Daoy (cell line): ENCODE measurements at regions not wholly inside any gene's neighbourhood (a gene's known extent, or its start where the extent isn't known, plus 50 kb on each side); places are given as distances from the start of the nearest gene placed in this dataset.

Experiments used
- DNase-seq: peaks from one replicate; pipeline ENCODE4 v3.0.0-alpha.2; 2015; ENCODE audit warnings: low read depth

DNA sequence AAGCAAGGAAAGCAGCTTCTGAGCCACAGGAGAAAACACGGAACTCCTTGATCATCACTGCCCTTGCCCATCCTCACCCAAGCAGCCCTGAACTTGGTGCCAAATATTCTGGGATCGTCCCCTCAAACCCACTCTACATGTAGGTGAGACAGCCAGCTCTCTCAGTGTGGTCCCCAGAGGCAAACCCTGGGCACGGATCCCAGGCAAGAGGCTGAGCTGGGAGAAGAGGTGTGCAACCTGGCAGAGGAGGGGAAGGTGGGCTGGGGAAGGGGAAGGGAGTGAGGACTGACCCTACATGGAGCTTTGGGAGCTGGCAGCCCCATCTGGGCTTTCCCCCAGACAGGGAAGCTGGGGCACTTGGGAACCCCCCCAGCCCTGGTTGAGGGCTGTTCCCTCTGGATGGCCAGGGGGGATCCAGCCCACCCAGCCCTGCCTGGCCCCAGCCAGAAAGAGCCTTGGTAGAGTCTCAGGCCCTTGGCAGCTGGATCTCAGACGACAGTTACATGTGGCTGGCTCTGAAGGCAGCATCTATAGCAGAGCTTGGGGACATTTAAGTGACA lies 186.2 kb upstream of the CST7 start:
- no peak for DNase-seq

DNA sequence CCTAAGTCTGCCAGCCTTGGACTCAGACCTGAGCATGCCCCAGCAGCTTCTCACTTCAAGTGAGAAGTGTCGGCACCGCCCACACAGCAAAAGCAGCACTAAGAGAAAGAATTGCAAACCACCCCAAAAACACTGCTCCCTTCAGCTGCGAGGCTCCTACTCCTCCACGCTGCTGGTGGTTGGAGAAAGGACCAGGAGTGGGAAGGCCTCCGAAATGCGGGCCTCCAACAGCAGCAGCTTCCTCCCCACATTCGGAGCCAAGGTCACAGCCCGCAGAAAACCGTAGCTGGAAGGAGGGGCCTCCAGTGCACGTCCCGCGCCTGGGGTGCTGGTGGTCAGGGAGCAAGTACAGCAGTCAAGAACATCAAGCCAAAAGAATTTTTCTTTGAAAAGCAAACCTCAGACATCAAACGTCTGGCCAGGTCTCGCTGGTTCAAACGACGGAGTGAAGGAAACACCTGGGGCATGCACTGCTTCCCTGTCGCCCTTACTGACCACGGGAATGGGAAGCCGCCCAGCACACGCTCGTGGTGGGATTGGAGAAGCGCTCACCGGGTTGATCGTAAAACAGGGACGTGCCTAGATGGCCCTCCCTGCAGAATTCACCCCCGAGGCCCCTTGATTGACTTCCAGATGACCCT lies 185.6 kb upstream of the CST7 start:
- DNase-seq: no peak

DNA sequence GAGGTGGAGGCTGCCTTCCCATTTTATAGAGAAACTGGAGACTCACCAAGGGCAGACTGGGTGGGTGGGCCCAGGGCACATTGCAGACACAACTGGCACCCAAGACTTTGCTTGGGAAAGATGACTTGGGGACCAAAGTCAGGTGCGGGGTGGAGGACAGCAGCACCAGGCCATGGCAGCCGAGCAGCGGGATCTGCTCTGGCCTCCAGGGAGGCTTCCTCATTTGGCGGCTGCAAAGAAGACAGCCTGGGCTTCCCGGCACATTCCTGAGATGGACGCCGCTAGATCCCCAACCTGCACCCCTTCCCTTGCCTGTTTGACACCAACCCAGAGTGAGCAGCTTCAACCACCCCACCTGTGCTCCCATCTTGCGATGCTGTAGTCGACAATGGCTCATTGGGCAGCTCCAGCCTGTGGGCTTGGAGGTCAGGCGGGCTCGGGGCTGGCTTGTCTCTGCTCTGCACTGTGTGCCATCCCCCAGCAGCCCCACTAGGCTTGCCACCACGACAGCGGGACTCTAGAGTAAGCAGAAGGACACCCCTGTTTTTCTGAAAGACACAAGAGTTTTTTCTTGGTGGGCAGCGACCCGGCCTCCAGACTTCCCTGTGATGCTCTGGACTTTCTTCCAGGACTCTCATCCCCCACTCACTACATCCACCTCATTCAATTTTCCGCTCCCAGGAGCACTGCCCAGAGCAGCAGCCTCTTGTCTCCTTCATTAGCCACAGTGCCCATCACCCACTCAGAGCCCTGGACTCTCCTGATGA lies 184.9 kb upstream of the CST7 start:
- no peak for DNase-seq

DNA sequence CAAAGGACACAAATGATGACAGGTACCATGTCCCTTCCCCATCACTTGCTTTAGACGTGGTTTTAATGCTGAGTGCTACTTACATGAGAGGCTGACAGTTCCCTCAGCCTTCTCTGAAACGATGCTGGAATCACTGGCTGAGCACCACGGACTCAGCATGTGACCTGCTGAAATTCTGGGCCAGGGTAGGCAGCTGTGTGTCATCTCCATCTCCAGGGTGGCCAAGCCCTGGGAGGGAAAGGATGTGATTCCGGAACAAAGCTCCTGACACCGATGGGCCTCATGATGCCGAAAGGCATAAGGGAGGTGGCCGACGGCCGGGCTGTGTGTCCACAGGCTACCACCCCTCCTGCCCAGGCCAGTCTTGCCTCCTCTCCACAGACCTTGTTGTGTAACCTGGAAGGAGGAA lies 184.3 kb upstream of the CST7 start:
- DNase-seq: no peak

DNA sequence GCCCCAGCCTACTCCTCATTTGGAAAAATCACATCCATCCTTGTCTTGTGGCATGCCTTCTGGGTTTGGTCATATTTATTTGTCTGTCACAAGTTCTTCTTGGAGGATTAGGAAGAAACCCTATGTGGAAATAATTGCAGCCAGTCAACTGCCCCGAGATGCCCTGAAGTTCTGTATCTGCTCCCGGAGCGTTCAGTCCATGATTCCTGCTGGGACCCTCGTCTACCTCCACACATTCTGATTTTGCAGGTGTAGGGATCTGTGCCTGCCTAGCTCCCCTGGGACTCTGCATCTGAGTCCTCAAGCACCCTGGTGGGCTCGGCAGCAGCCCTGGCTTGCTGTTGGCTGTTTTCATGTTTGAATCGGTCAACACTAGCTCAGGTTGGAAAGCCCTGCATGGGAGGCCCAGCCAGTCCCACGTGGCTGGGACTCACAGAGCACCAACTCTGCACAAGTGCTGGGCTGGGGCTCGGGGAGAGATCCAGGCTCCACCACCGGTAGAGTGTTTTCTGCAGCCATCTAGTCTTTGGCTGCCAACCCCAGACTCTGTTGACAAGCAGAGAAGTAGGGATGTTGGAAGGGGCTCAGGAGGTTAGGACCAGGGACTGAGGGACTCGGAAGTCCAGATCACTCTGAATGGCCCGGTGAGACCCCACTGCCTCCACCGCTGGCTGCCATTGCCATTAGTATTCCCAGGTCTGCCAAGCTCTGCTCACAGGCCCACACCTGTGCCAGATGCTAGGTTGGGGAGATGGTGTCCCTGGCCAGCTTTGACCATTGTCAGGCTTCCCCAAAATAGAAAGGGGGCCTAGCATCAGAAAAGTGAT lies 183.5 kb upstream of the CST7 start:
- no peak for DNase-seq

DNA sequence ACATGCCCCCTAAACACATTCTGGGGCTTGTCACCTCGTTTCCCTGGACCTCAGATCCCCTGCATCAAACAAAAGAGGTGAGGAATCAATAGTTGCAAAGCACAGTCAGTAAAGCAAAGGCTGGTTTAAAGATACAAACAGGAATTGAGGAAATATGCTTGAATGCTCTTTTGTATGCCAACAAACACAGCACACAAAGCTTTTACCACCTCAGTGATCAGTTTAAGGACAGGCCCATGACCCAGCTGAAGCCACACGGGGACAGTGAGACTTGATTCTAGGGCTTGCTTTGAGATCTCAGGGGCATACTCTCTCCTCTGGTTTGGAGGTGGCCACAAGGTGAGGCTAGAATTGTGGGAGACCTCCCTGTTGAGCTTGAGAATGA lies 182.9 kb upstream of the CST7 start:
- no peak for DNase-seq

DNA sequence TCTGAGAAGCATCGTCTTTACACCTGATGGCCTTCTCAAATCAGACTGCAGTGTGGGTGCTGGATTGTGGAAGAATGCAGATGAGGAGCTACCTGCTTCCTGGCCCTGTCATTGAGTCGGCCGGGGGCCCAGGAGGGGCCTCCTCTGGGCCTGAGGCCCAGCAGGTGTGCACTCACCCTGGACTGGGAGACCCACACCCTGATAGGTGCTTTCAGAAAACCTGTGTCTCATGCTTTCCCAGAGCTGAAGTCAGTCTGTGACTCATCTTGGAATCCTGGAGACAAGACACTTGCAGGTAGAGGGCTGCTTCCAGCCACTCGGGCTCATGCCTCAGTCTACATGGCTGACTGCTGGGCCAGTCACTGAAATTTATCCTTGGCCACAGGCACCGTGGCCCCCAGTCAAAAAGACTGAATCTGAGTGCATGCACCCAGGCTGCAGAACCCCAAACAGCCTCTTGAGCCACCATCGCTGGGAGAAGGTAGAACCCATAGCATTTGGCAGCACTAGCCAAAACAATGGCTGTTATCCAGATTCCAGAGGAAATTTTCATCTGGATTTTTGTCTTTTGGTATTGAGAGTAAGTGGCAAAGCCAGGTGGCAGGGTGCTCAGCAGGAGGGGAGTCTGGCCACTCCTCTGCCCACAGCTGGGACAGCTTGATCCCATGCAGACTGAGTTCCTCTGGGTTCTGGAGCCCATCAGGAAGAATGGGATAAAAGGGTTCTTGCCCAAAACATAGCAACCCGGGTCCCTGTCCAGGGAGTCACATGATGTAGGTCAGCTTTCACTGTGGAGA lies 182.0 kb upstream of the CST7 start:
- DNase-seq: no peak

DNA sequence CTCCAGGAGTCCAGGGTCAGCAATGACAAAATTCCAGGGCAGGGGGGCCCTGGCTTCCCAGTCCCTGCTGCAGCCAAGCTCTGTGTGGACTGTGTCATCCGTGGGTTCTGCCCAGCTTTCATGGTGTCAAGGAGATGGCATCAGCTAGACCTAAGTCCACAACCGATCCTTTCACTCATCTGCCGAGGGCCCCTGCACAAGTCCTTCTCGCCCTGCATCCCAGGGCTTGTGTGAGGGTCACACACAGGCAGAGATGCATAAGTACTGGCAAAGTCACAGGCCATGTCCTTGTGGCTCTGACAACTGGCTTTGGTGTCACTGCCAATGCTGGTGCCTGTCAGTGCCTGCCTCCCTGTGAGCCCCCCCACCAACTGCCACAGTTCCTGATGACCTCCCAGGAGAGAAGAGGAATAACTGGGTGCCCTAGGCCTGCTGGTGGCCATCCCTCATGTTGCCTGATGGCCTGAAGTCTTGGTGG lies 181.4 kb upstream of the CST7 start:
- DNase-seq: no peak

DNA sequence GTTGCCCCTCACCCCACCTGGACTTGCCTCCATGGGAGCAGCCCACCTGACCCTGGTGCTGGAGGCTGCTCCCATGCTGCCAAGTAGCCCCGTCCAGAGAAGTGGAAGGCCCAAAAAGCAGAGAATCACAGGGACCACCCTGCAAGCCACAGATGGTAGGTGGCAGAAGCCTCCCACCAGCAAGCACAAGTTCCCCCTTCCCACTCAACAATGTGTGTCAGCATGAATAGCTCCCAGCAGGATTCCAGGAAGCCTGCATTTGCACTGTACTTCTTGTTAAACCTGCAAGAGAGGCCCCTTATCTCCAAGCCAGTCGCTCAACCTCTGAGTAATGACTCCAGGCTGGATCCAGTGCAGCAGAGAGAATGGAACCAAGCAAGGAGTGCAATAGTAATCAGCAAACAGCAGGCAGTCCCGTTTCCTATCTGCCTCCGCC lies 180.8 kb upstream of the CST7 start:
- DNase-seq: no peak

DNA sequence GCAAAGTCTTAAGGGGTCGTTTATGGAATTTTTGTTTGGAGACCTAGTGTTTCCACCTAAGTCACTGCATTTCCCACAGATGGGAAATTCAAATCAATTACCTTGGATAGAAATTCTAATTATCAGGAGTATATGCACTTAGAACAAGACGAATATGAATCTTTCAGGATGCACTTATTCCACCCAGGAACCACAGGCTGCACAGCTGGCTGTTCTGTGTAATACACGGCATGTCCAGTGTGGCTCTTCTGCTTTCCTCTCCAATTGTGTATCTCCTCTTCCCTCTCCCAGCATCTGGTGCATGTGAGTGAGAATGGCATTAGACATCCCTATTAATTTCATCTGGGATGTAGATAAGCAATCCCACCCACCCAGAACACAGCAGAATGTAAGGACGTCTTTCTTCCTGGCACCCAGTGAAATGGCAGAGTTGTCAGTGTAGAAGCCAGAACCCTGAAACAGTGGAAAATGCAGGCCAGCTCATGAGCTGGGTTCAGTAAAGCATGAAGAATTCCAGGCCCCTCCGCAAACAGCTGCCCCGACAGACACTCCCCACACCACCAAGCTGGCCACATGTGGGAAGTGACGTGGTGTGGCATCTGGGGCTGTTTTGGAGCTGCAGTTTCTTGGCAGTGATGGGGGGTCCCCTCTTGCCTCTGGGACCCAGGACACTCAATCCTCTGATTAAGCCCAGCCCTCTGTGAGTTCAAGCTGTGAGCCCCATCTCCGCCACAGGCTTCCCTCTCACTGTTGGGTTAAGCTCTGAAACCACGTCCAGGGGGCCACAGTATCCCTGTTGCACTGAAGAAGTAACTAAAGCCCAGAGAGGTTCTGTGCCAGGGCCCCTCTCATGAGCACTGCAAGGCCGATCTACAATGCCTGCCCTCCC lies 180.1 kb upstream of the CST7 start:
- DNase-seq: no peak

DNA sequence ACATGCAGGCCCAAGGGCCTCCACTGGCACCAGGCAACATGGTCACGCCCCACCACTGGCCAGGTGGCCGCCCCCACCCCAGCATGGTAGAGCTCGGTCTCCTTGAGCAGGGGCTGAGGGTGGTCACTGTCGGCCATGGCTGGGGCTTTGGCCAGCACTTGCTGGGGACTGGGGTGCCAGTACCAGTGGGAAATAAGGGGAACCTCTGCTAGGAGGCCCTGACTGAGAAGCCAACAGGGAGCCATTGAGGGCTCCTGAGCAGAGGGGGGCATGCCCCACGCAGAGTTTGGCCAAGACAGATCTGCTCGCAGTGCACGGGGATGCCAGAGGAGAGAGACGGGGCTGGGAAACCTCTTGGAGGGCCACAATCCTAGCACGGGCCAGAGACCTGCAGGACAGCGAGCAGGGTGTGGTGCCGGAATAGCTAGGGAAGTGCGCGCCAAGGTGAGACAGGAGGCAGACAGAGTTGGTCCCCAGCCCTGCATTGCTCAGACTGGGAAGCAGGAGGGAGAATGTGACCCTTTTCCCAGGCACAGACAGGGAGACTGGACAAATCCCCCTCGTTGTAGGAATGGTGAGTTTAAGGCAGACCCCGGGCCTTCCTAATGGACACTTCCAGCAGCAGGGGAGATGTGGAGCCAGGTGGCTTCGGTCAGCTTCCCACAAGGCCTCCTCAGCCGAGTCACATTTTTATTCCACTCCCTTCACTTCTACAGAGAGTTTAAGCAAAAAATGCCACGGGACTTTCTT lies 179.0 kb upstream of the CST7 start:
- no peak for DNase-seq

DNA sequence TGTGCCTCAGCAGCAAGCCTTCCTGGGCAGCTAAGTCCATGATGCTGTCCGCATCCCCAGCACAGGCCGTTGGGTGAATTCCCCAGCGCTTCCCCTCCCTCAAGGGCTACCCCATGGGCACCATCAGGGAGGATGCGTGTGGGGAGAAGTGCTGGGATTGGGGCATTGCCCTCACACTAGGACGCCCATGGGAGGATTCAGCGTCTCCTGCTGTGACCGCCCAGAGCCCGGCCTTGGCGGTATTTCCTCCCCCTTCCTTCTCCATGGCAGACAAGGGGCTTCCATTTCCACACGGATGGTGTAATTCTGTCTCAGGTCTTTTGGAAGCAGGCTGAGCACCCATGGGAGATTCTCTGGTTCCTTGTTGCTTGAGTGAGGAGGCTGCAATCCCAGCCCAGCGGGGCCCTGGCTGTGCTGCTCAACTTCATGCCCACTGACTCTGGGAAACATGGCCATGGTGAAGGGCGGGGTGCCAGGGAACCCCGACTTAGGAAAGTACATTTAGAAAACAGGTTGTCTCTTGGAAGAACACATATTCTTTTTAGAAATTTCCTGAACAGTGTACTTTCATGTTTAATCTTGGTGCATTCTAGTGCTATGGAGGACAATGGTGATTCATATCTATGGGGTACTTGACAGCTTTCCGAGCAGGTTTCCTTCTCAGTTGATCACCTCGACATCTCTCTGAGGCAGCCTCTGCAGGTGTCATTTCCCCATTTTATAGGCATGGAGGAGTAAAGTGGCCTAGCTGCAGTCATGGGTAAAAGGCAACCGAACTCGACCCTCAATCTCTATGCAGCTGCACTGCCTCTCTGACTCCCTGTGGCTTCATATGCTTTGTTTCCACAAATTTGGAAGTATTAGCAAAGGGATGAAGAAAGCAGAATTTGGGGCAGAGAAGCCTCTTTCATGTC lies 178.2 kb upstream of the CST7 start:
- no peak for DNase-seq

DNA sequence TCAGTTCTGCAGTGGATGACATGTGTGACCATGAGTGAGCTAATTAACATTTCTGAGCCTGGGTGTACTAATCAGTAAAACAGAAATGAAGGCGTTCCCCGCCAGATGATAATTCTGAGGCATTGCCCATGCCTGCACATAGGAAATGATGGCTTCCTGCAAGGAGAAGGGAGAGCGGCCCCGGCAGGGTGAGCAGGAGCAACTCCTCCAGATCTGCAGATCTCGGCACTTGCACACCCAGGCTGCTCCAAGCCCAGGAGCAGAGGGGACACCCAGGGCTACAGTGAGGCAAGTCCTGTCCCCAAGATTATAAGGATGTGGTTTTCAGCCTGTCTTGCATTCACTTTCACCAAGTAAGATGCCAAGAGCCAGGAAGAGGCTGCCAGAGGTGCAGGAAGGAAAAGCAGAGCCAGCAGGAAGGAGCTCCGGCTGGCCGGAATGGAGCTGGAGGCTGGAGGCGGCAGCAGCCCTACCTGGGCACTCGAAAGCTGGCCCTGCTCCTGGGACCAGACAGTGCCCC lies 177.5 kb upstream of the CST7 start:
- DNase-seq: no peak

DNA sequence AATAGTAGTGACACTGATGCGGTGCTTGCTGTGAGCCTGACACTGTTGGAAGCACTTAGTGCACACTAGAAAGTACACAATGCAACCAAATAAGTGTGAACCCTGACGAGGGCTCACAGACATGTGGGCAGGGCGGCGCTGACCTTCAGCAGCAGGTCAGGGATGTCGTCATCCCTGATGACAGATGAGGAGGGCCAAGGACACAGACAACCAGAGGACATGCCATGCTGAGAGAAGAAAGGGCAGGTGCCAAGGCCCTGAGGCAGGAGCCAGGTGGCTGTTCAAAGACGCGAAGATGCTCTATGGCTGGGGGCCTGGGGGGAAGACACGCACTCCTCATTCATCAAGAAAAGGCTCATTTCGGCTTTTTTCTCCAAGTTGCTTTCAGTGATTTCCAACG lies 176.4 kb upstream of the CST7 start:
- DNase-seq: no peak

DNA sequence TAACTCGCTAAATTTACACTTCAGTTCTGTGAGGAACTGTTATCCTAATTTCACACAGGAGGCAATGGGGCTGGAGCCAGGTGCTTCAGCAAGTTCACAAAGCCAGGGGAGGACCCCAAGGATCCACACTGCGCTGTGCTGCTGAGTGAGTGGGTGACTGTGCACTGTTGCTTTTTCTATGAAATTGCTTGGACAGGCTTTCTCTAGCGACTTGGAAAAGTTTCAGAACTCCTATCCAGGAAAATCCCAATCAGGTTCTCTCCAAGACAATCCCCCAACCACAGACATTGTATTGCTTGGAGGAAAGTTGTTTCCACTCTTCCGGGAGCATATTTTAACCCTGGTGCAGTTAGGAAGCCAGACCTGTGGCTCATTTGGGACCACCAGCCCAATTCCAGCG lies 175.9 kb upstream of the CST7 start:
- no peak for DNase-seq

DNA sequence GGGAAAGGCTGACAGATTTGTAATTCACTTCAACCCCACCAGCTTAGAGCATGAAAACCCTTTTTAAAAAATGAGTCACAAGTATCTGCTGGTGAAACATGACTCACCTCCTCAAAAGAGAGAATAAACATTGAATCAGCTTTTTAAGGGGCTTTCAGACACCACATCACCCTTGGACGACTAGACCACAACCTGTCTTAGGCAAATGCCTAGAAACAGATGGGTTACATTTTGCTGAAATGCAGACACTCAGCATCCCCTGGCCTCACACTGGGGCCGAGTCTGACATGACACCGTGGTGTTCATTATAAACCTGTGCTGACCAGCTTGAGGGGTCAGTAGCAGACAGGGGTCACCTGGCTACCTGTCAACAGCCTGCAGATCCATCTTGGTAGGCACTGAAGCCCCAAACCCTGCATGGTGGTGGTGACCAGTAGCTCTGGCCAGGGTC lies 175.3 kb upstream of the CST7 start:
- peak; percentile 53 for DNase-seq

DNA sequence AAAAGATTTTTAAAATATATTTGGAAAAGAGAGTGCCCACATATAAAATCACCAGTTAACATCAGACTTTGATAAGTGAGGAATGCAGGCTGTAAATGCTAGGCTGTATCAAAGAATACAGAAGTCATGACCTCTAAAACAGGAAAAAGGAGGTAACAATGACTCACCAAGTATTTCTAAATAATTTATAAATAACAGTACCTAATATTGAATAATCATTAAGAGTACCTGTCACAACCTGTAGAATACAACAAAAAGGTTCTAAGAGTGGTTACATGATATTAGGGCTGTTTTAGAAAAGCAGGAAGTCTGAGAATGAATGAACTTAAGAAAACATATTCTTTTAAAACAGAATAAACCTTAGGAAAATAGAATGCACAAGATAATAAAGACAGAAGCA lies 173.1 kb upstream of the CST7 start:
- no peak for DNase-seq

DNA sequence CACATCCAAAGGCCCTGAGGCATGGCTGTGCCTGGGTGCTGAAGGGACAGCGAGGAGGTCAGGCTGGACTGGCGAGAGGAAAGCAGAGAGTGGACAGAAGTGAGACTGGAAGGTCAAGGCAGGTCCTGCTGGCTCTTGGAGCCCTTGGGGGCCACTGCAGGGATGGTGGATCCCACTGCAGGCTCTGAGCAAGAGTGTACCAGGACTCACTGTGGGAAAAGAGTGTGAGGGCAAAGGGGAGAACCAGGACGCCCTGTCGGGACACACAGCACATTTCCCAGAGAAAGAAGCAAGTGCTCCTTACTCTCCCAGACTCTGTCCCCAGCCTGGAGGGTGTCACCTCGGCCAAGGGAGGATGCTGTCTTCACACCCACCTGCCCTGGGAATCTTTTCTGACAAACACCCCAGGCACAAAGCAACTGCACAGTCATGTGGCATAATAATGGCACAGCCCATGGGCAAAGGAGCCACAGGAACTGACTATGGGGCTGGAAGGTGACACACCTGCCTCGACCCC lies 172.3 kb upstream of the CST7 start:
- no peak for DNase-seq
